ENCODE measurements at regions not wholly inside any gene's neighbourhood (a gene's known extent, or its start where the extent isn't known, plus 50 kb on each side); places are given as distances from the start of the nearest gene placed in this dataset.

DNA sequence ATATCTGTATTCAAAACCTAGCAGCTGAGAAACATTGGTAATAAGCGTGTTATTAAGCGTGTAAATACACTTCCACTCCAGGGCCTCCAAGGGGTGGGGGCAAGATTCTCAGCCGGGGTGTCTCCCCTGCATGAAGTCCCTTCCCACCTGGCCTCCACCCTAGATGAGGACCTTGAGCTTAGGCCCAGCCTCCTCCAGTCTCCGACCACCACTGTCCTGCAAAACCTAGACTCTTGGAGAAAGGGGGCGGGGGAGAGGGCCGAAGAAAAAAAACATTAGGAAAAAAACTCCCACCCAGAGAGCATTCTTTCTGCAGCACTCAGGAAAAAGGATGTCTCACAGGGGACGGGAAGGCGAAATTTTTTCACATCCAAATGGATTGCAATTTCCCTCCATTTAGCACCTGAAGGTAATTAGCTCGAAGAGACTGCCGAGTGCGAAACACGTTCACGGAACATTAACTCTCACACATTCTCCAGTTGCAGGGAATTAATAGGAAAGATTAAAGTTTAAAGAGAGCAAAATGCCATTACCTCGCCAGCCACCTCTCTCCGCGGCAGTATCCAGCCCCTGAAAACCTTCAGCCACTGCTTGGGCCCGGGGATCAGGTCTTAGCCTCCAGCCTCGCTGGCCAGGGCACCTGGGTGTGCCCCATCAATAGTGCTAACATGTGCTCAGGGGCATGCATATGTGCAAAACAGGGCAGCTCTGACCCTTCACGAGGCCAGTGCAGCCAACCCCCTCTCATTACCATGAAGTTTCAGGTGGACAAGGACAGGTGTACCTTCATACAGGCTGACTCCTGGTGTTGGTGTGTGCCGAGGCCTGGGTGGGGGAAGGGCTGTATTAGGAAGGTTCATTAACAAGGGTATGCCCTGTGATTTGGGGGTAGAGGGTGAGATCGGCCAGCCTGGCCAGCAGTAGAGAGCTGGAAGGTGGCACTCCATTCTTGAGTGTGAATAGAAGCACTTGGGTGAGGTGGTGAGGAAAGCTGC, 77.2 kb downstream of the HIF1AN start:
- Histone ChIP-seq H3K4me3 (no peak overlapping the region), H3K9me3 (ENCODE audit: control insufficient read depth in 4 of 4, insufficient read depth in 3 of 4, low read length in 3 of 4) (peaks cover 0 to 13% (median 0%) of the 10 kb centered on the region in 4 donors), H3K27ac (ENCODE audit: low read depth in 1 of 2, low read length in 1 of 2) (no peak overlapping the region), H3K9ac (ENCODE audit: insufficient read depth in 1 of 2, low read length in 2 of 2) (no peak overlapping the region), H3K4me1 (ENCODE audit: control insufficient read depth in 5 of 5, insufficient read depth in 5 of 5, low read length in 5 of 5) (no peaks in the 10 kb centered on the region), H3K27me3 (ENCODE audit: control insufficient read depth in 3 of 3, insufficient read depth in 3 of 3, low read length in 2 of 3) (peaks cover 0 to 33% (median 14%) of the 10 kb centered on the region in 3 donors), H3K36me3 (ENCODE audit: control insufficient read depth in 4 of 4, insufficient read depth in 4 of 4, low read length in 4 of 4) (no peaks in the 10 kb centered on the region)
- DNase-seq (no peak), ATAC-seq (ENCODE audit: insufficient read depth, low FRiP score) (no peak)
- TF ChIP-seq, protein P1, sequence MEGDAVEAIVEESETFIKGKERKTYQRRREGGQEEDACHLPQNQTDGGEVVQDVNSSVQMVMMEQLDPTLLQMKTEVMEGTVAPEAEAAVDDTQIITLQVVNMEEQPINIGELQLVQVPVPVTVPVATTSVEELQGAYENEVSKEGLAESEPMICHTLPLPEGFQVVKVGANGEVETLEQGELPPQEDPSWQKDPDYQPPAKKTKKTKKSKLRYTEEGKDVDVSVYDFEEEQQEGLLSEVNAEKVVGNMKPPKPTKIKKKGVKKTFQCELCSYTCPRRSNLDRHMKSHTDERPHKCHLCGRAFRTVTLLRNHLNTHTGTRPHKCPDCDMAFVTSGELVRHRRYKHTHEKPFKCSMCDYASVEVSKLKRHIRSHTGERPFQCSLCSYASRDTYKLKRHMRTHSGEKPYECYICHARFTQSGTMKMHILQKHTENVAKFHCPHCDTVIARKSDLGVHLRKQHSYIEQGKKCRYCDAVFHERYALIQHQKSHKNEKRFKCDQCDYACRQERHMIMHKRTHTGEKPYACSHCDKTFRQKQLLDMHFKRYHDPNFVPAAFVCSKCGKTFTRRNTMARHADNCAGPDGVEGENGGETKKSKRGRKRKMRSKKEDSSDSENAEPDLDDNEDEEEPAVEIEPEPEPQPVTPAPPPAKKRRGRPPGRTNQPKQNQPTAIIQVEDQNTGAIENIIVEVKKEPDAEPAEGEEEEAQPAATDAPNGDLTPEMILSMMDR (IDR thresholded peaks at IDR 0.05; ENCODE audit: control extremely low read depth, extremely low read depth), result no peak
- WGBS, 2 donors, result 61 to 64% methylated on average over 21 of the region's 21 CpGs

DNA sequence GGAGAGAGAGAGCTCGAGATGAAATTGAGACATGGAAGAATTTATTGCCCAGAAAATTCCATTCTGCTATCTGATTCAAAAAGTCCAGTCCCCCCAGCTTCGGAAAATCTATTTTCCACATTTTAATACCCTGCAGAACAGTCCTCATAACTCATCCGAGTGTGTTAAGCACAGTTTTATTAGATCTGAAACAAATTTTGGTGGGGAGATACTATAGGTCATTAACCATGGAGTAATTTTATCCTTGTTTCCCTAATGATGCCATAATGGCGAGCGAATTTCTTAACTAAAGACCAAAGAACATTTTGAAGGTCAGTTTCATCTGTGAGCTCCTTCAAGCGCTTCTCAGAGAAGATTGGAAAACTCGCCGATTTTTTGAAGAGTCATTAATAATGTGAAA, 78.1 kb downstream of the HIF1AN start:
- 81 to 83% methylated on average over 8 of the region's 8 CpGs for WGBS, 2 donors
- Histone ChIP-seq H3K27ac (ENCODE audit: low read depth in 1 of 2, low read length in 1 of 2) (no peak overlapping the region), H3K27me3 (ENCODE audit: control insufficient read depth in 3 of 3, insufficient read depth in 3 of 3, low read length in 2 of 3) (peaks cover 0 to 40% (median 12%) of the 10 kb centered on the region in 3 donors), H3K9ac (ENCODE audit: insufficient read depth in 1 of 2, low read length in 2 of 2) (no peak overlapping the region), H3K36me3 (ENCODE audit: control insufficient read depth in 4 of 4, insufficient read depth in 4 of 4, low read length in 4 of 4) (no peaks in the 10 kb centered on the region), H3K4me1 (ENCODE audit: control insufficient read depth in 5 of 5, insufficient read depth in 5 of 5, low read length in 5 of 5) (no peaks in the 10 kb centered on the region), H3K4me3 (no peak overlapping the region), H3K9me3 (ENCODE audit: control insufficient read depth in 4 of 4, insufficient read depth in 3 of 4, low read length in 3 of 4) (peaks cover 0 to 11% (median 0%) of the 10 kb centered on the region in 4 donors)
- ATAC-seq (ENCODE audit: insufficient read depth, low FRiP score), result no peak
- no peak for DNase-seq
- TF ChIP-seq, protein P1 (IDR thresholded peaks at IDR 0.05; ENCODE audit: control extremely low read depth, extremely low read depth), result no peak

DNA sequence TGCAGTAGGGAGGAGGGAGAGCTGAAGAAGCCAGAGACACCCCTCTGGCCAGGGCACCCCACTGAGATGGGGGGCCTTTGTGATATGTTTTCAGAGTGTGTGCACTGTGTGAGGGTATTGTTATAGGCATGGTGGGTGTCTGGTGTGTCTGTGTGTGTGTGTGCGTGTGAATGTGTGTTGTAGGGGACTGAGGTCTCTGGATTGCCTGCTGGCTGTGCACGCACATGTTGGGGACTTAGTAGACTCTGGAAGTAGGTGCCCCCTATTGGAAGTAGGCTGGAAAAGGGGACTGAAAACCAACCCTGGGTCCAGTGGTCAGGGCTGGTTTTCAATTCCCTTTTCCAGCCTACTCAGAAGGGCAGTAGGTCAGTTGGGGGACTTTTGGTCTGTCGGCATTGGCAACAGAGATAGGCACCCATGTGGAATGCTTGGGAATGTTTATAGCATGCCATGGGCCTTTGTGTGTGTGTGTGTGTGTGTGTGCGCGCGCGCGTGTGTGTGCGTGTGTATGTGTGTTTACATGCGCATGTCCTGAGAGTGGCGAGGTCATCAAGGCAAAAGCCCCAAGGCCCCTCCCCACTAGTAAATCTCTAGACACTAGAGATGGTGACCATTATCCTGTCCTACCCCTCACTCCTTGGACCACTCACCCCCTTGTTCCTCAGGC, 78.8 kb downstream of the HIF1AN start:
- H3K9ac ChIP-seq (ENCODE audit: insufficient read depth in 1 of 2, low read length in 2 of 2), result no peak overlapping the region
- H3K36me3 ChIP-seq (ENCODE audit: control insufficient read depth in 4 of 4, insufficient read depth in 4 of 4, low read length in 4 of 4), result no peaks in the 10 kb centered on the region
- DNase-seq (no peak), ATAC-seq (ENCODE audit: insufficient read depth, low FRiP score) (no peak)
- no peak overlapping the region for H3K27ac ChIP-seq (ENCODE audit: low read depth in 1 of 2, low read length in 1 of 2)
- WGBS, 2 donors, result 67 to 71% methylated on average over 11 of the region's 11 CpGs
- peaks cover 0 to 11% (median 0%) of the 10 kb centered on the region in 4 donors for H3K9me3 ChIP-seq (ENCODE audit: control insufficient read depth in 4 of 4, insufficient read depth in 3 of 4, low read length in 3 of 4)
- H3K4me1 ChIP-seq (ENCODE audit: control insufficient read depth in 5 of 5, insufficient read depth in 5 of 5, low read length in 5 of 5), result no peaks in the 10 kb centered on the region
- TF ChIP-seq, protein P1 (IDR thresholded peaks at IDR 0.05; ENCODE audit: control extremely low read depth, extremely low read depth), result no peak
- no peak overlapping the region for H3K4me3 ChIP-seq
- H3K27me3 ChIP-seq (ENCODE audit: control insufficient read depth in 3 of 3, insufficient read depth in 3 of 3, low read length in 2 of 3), result peaks cover 0 to 47% (median 17%) of the 10 kb centered on the region in 3 donors
